Hematopoietic multipotent progenitor cell treated with erythropoietin and hydrocortisone succinate and interleukin-3 and kit ligand, for 4 days (in vitro differentiated cells): ENCODE measurements at regions not wholly inside any gene's neighbourhood (a gene's known extent, or its start where the extent isn't known, plus 50 kb on each side); places are given as distances from the start of the nearest gene placed in this dataset.
"Not testable (repeated sequence)": the region's sequence is repeated elsewhere in the genome, so short reads cannot be mapped to it uniquely, and the experiment has no call there.

Experiments
- DNase-seq: peaks from one replicate; pipeline ENCODE4 v3.0.0-alpha.2; 2015

DNA sequence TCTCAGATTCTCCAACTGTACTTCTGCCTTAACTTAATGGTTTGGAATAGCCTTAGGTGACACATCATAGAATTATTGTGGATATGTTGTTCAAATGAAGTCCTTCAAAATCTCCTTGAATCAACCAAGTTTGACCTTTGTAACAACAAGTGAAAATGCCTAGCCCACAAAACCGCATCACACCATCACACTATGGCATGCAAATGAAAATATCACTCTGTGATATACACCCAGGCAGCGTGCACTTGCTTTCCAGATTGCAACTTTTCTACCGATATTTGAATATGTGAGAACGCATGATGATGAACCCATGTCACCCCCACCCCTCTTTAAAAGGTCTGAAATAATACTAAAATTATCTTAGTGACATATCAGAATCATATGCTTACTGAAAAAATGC is 656.7 kb downstream of the GABRG1 start:
- no peak for DNase-seq

DNA sequence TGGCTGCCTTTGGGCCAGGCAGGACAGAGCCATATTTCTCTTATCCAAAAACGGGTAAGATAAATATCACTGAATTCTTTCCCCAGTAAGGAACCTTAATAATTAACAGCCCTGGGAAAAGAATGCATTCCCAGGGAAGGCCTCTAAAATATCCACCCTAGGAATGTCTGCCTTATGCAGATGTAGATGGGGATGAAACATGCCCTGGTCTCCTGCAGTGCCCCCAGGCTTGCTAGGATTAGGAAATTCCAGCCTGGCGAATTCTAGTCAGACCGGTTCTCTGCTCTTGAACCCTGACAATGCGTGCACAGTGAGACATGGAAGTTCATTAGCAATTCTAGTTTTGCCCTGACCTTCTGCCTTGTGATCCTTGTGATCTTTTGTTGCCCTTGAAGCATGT is 663.7 kb downstream of the GABRG1 start:
- not testable (repeated sequence) for DNase-seq

DNA sequence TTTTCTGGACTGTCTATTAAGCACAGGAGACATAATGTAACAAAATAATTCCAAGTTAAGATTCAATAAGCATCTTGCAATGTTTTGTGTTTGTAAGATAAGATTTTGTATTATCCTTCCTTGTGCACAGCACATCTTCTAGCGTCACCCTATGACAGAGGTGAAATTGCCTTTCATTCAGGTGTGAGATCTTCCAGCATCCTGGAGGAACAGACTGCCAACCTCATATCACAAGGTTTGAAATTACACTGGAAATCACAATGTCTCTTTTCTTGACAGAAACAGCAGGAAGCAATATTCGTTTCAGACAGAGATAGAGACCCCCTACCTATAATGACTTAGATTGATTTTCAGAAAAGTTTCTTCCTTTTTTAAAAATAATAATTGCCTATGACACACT is 668.6 kb downstream of the GABRG1 start:
- DNase-seq = no peak

DNA sequence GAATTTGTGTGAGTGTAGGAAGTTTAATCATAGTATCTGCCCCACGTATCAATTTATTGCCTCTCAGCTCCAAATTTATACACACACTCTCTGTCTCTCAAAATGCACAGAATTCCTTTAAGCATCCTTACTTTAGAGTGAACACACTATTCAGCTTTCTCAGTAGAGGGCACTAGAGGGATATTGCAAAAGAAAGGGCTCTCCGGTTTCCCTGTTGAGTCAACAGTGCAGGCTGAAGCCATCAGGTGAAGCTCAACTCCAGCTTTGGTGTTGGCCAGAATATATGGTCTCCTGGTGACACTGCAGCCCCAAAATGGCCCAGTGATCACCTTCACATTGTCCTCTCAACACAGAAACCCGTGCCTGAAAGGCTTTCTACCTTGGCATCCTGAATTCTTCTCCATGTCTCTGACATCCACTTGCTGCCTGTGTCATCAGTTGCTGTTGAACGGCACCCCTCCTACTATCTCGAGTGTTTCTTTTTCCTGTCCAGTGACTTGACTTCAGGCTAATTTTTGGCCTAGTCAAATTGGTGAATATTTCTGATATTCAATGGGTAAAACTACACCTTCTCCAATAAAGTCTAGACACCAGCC is 670.5 kb downstream of the GABRG1 start:
- peak; percentile 70 for DNase-seq

DNA sequence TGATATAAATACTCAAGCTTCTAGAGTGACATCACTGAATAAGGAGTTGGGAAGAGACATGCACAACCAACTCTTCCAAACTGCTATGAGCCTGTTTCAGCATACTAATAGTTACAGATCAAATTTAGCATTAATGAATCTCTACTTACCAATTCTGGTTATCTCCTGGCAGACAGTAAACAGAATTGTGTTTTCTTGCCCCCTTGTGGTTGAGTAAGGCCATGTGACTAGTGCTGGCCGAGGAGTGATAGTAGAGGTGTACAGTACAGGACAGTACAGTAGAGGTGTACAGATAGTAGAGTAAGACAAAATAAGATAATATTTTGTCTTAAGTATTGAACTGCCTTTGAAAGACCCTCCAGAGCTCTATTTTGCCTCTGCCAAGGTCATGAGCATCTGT is 681.4 kb downstream of the GABRG1 start:
- DNase-seq = peak; percentile 24

DNA sequence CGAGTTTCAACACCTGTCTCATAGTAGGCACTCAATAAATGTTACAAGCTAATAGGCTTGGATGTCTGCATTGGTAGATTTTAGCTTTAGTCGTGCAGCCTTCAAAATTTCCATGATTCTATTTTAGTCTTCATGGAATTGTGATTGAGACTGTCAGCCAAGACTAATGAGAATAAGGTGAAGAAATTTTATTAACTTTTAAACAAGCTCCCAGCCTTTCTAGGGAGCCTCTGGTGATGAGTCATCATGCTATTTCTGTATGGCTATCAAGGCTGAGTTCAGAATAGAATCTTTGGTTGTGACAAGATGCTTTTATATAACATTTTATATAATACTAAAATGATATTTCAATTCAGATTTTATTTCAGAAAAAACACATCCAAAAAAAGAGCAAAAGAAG is 685.8 kb downstream of the GABRG1 start:
- DNase-seq = no peak

DNA sequence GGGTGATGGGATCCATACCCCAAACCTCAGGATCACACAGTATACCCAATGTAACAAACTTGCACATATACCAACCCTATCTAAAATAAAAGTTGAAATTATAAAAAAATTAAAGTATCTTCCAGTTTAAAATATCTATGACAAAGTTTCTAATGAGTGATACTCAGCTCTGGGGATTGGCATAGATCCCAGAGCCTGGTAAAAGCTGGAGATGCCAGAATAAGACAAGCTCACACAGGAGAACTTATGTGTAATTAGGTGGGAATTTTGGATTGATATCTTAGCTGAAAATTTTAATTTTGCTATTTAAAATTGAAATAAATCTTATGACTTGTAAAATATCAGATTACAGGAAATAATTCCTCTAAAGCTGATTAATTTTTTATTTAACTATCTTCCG is 686.5 kb downstream of the GABRG1 start:
- DNase-seq = no peak

DNA sequence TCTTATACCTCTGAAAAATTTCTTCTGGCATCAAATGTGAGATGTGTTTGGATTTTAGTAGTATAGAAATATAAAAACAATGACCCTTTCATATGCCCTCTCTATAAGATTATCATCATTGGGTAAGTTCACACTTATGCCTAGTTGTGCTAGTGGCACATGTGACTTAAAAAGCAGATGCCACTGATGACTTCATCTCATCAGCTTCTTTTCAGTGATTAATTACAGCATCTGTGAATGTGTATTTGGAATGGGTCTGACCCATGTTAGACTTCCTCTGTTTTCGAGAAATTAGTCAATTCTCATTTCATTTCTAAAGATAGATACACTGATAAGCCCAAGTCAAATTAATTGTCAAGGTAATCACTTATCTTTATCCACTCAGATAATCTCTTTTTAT is 698.7 kb downstream of the GABRG1 start:
- no peak for DNase-seq

DNA sequence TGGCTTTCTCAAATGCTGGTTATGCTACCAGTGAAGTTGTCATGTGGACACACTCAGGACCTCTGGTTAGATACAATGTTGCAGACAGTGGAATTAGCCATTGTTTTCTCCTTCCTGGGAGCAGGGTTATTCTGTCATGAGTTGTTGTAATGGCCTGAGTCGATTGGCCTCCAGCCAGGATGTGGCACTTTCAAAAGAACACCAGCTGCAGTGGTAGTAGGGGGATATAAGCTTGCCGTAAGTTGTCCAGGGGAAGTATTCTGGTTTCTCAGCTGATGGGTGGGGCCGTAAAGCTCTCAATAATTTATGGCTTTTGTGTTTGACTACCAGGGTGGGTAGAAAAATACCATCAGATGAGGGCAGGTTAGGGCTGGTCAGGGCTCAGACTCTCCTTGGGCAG is 697.5 kb upstream of the GNPDA2 start:
- no peak for DNase-seq

DNA sequence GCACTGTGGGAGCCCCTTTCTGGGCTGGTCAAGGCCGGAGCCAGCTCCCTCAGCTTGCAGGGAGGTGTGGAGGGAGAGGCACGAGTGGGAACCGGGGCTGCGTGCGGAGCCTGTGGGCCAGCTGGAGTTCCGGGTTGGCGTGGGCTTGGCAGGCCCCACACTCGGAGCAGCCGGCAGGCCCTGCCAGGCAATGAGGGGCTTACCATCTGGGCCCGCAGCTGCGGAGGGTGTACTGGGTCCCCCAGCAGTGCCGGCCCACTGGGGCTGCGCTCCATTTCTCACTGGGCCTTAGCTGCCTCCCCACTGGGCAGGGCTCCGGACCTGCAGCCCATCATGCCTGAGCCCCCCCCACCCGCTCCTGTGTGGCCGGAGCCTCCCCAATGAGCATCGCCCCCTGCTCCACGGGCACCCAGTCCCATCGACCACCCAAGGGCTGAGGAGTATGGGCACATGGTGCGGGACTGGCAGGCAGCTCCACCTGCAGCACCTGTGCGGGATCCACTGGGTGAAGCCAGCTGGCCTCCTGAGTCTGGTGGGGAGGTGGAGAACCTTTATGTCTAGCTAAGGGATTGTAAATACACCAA is 693.8 kb upstream of the GNPDA2 start:
- DNase-seq = not testable (repeated sequence)

DNA sequence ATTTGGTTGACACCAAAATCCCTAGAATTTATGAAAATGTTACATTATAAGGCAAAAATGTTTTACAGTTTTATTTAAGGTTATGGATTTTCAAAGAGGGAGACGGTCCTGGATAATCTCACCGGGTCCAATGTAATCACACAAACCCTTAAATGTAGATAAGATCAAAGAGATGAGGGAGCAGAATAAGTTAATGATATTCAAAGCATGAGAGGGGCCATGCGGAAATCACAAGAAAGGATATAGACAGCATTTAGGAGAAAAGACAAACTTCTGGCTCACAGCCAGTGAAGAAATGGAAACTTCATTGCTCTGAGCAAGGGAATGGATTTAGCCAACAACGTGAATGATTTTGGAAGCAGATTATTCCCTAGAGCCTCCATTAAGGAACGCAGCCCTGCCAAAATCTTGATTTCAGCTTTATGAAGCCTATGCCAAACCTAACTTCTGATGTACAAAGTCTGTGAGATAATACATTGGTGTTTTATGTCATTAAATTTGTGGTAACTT is 684.4 kb upstream of the GNPDA2 start:
- DNase-seq = no peak

DNA sequence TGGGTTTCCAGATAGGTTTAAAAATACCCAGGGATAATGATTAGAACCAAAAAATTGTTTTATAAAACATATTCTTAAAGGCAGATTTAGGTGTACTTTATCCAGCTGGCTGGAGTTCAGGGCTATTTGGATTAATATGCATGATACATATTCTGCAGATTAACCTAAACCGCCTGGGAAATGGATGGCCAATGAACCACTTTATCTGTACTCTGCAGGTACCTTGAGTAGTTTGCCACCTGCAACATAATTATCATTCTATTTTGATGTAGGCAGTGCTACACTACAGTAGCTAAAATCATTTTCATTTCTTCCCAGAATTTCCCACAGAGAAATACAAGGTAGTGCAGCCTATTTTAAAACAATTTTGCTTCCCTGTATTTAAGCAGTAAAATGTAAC is 683.2 kb upstream of the GNPDA2 start:
- no peak for DNase-seq

DNA sequence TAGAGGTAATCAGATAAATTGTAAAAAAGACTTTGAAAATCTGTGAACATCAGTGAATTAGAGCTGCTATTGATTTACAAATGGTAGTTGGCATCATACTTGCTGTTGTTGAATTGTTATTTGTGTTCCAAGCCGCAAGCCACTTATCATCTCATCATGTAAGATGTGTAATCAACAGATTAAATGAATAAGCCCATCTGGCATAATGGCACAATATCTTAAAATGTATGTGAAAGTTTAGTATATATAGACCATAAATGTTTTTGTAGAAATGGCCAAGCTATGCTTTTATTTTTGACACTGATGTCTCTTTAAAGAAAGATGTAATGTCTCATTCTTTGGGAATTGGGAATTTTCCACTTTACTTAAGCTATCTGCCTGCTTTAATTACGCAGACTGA is 682.6 kb upstream of the GNPDA2 start:
- no peak for DNase-seq

DNA sequence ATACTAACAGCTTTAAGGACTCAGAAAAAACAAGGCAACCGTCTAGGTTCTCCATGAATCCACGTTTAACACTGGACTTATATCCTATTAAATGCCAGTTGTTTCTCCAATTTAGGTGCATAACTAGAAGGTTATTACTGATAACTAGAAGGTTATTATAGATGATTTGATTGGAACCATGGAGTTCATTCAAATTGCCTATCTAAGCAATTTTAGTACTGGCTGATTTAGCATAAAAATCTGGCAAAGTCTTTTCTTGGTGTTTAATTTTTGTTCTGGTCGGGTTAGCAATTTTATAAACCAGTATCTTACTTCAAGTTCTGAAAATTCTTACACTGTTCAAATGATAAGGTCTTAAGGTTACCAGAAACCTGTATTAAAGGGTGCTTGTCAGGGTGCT is 672.8 kb upstream of the GNPDA2 start:
- DNase-seq = no peak

DNA sequence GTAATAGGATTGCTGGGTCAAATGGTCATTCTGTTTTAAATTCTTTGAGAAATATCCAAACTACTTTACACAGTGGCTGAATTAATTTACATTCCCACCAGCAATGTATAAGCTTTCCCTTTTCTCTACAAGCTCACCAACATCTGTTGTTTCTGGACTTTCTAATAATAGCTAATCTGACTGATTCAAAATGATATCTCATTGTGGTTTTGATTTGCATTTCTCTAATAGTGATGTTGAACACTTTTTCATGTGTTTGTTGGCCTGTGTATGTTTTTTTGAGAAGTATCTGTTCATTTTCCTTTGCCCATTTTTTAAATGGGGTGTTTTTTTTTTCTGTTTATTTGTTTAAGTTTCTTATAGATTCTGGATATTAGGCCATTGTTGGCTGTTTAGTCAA is 659.0 kb upstream of the GNPDA2 start:
- no peak for DNase-seq

DNA sequence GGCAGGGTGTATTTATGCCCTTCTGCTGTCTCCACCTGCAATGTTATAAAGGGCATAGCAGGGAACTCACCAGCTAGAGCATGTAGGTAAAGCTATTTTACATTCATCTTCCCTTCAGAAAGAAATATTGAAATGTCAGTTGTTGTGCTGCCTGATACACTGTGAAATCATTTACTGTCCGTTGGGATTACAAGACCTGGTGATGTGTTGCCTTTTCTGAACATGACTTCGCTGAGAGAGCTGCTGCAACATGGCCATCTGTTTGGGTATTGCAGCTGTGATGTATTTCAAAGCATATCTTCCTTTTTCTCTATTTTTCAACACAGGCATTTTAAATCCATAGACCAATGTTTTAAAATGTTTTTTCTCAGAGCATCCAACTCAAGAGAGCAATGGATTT is 644.1 kb upstream of the GNPDA2 start:
- no peak for DNase-seq

DNA sequence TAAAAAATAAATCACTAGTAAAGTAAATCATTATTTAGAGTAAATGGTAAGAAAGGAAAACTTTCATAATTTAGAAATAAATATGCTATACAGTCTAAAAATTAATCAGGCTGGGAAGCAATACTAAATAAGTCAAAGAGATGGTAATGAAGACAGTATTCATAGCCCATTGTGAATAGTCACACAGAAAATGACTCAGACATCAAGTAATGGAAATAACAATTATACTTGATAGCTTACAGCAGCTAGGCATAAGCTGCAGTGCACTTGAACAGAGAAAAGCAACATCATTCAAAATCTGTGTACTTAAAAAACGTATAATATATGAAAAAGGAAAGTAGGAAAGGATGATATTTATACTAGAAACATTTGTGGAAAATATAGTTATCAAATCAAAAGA is 642.5 kb upstream of the GNPDA2 start:
- no peak for DNase-seq

DNA sequence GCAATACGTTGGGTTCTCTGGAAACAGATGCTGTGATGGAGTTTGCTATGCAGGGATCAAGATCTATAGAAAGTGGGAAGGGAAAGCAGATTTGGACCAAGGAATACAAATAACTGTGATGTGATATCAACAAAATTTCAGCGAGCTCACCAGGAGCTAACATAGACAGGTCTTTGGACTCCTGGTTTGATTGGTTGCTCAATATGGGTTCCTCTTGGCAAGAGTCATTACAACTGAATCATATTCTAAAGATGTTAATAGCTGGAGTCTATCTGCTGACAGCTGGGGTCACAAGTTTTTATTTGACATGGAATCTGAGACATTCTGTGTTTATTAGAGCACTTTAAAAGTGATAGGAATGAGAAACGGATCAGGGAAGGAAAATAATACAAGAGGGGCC is 637.6 kb upstream of the GNPDA2 start:
- DNase-seq = no peak

DNA sequence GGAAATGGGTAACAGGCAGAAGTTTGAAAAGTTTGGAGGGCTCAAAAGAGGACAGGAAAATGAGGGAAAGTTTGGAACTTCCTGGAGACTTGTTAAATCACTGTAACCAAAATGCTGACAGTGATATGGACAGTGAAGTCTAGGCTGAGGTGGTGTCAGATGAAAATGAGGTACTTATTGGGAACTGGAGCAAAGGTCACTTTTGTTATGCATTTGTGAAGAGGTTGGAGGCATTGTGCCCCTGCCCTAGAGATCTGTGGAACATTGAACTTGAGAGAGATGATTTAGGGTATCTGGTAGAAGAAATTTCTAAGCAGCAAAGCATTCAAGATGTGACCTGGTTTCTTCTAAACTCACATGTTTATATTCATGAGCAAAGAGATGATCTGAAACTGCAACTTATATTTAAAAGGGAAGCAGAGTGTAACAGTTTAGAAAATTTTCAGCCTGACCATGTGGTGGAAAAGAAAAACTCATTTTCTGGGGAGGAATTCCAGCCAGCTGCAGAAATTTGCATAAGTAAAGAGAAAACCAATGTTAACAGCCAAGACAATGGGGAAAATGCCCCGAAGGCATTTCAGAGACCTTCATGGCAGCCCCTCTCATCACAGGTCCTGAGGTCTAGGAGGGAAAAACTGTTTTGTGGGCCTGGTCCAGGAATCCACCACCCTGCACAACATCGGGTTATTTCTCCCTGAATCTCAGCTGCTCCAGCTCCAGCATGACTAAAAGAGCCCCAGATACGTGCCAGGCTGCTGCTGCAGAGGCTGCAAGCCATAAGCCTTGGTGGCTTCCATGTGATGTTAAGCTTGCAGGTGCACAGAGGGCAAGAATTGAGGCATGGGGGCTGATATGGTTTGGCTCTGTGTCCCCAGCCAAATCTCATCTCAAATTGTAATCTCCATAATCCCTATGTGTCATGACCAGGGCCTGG is 632.5 kb upstream of the GNPDA2 start:
- DNase-seq = no peak

DNA sequence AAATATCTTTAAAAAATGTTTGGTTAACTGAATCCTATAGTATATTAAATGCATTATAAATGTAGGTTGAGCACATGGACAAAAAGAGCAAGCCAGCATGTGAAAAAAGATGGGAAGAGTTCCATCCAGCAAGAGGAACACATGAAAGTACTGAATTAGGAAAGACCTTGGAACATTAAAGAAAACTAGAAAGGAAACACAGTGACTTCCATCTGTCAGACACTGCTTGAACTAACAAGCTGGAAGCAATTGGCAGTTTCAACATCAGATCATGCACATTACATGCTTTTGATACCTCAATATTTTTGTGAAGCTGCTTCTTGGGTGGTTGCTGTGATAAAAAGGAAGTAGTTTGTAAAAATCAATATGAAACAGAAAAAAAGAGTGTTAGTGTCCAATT is 626.8 kb upstream of the GNPDA2 start:
- no peak for DNase-seq

DNA sequence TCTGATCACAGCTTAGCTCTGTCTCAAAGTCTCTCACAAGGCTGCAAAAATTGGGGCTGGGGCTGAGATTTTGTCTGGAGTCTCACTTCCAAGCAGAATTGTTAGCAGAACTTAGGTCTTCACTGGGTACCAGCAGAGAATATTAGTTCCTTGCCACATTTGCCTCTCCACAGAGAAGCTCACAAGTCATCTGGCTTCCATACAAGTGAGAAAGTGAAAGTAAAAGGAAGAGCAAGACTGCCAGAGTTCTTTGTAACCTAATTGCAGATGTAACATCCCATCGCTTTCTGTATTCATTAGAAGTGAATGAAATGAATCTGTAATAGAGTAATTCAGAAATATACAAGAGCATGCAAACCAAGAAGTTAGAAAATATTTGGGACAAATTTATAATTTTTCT is 624.1 kb upstream of the GNPDA2 start:
- peak; percentile 25 for DNase-seq

DNA sequence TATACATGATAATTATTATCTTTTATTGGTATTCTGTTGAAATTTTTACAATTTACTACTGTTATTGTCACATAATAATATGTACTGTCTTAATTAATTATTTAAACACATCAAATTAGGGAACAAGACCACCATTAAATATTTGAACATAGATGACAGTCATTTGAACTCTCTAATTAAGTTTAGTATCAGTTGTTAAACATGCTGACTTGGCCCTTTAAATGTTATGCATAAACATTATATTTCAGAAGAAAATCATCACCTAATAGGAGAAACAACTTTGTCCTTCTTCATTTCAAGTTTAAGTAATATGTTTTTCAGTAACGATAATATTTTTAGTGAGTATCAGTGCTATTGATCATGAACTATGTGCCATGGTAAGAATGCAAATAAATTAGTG is 623.5 kb upstream of the GNPDA2 start:
- DNase-seq = no peak

DNA sequence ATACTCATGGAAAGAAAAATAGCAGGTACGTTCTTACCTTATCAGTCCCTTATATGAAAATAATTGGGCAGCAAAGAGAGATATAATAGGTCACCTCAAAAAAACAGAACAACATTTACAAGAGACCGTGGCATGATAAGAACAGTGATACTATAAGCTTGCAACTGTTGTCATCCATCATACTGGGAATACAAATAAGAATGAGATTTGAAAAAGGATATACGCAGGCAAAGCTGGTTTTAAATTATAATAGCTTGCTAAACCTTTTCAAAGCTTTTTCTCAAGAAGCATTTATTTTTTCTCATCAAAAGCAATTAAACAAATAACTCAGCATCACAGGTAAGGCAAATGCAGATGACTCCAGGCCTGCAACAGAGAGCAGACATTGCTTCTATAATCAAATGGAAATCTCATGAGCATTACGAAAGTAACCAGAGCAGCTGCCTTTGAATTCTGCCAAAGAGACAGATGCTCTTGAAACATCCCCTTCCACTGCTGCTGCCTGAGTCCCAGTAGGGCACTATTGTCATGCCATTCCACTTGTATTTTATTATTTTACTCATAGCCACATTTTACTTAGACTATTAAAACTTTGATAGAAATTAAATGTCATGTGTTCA is 620.6 kb upstream of the GNPDA2 start:
- DNase-seq = no peak

DNA sequence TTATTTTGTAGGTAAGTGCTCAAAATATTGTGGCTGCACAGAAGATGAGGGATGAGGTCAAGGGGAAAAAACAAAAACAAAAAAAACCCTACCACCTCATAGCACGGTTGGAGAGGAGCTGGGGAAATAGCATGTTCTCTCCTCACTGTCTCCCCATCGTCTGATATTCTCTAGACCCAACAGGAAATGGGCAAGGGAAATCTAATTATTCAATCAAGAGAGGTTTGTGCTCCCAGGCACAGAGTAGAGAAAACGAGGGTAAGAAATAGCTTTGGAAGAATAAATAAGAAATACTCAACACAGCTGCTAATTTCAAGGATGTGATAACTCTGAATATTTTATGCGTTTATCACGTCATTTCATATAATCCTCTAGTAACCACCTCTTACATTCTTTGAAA is 619.2 kb upstream of the GNPDA2 start:
- DNase-seq = no peak
